ENCODE measurements at regions not wholly inside any gene's neighbourhood (a gene's known extent, or its start where the extent isn't known, plus 50 kb on each side); places are given as distances from the start of the nearest gene placed in this dataset.

GRCh38 chr7:79570903-79571302 lies 117.4 kb upstream of the MAGI2 start:
- TF ChIP-seq, protein P1, sequence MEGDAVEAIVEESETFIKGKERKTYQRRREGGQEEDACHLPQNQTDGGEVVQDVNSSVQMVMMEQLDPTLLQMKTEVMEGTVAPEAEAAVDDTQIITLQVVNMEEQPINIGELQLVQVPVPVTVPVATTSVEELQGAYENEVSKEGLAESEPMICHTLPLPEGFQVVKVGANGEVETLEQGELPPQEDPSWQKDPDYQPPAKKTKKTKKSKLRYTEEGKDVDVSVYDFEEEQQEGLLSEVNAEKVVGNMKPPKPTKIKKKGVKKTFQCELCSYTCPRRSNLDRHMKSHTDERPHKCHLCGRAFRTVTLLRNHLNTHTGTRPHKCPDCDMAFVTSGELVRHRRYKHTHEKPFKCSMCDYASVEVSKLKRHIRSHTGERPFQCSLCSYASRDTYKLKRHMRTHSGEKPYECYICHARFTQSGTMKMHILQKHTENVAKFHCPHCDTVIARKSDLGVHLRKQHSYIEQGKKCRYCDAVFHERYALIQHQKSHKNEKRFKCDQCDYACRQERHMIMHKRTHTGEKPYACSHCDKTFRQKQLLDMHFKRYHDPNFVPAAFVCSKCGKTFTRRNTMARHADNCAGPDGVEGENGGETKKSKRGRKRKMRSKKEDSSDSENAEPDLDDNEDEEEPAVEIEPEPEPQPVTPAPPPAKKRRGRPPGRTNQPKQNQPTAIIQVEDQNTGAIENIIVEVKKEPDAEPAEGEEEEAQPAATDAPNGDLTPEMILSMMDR (IDR thresholded peaks at IDR 0.05; ENCODE audit: poor library complexity) = no peak
- TF ChIP-seq EZH2 (IDR thresholded peaks at IDR 0.05; ENCODE audit: borderline replicate concordance) (no peak), EZH2phosphoT487 (IDR thresholded peaks at IDR 0.05; ENCODE audit: low read depth, severe bottlenecking, unreplicated experiment) (no peak)

All from hepatocyte (in vitro differentiated cells).